Neural crest cell (in vitro differentiated cells): ENCODE measurements at regions not wholly inside any gene's neighbourhood (a gene's known extent, or its start where the extent isn't known, plus 50 kb on each side); places are given as distances from the start of the nearest gene placed in this dataset.
"Not testable (repeated sequence)": the region's sequence is repeated elsewhere in the genome, so short reads cannot be mapped to it uniquely, and the experiment has no call there.

Experiments used
- DNase-seq: peaks from one replicate; pipeline ENCODE4 v3.0.0; 2021; ENCODE audit warnings: low read depth, mixed read lengths, low spot score
- H3K27ac Mint-ChIP-seq: one replicate; pipeline ENCODE4 v1.8.0; 2021; ENCODE audit warnings: mild to moderate bottlenecking, mixed read lengths; ENCODE audit not compliant: unreplicated experiment
- H3K27me3 Mint-ChIP-seq: 2 replicates; pipeline ENCODE4 v1.8.0; 2021; ENCODE audit warnings: low read depth, mild to moderate bottlenecking, mixed read lengths
- H3K36me3 Mint-ChIP-seq: 2 replicates; pipeline ENCODE4 v1.8.0; 2021; ENCODE audit warnings: low read depth, mild to moderate bottlenecking, mixed read lengths
- H3K4me1 Mint-ChIP-seq: 2 replicates; pipeline ENCODE4 v1.8.0; 2021; ENCODE audit warnings: mixed read lengths
- H3K4me3 Mint-ChIP-seq: one replicate; pipeline ENCODE4 v1.8.0; 2021; ENCODE audit warnings: mild to moderate bottlenecking, mixed read lengths
- H3K9me3 Mint-ChIP-seq: 2 replicates; pipeline ENCODE4 v1.8.0; 2021; ENCODE audit warnings: mixed read lengths
- TF ChIP-seq, protein P1 (sequence below): fragments of 200-600 bp; sonication (generic); conservative IDR thresholded peaks from 2 replicates; pipeline ENCODE4 v1.5.0; 2021; ENCODE audit warnings: antibody characterized with exemption, mild to moderate bottlenecking

DNA sequence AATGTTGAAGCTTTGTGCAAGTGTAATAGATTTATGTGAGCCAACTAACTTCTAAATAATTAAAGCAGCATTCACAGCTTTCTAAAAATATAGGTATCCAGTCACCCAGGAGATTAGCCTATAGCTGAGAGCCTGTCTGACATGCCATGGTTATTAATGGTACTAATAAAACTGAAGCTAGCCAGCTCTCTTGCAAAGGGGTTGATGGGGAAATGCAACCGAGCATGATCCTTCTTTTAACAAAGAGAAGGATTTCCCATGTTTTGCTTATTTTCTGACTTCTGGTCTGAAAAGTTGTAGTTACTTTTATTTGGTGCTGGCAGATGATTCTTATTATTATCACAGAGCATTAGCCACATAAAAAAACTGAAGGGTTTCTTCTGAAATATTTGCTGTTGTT, 488.7 kb upstream of the CYLC2 start:
- peaks cover 4% of the 10 kb centered on the region for H3K27me3 Mint-ChIP-seq
- H3K4me1 Mint-ChIP-seq, result no peaks in the 10 kb centered on the region
- H3K27ac Mint-ChIP-seq, result no peak overlapping the region
- H3K36me3 Mint-ChIP-seq, result no peaks in the 10 kb centered on the region
- TF ChIP-seq, protein P1, sequence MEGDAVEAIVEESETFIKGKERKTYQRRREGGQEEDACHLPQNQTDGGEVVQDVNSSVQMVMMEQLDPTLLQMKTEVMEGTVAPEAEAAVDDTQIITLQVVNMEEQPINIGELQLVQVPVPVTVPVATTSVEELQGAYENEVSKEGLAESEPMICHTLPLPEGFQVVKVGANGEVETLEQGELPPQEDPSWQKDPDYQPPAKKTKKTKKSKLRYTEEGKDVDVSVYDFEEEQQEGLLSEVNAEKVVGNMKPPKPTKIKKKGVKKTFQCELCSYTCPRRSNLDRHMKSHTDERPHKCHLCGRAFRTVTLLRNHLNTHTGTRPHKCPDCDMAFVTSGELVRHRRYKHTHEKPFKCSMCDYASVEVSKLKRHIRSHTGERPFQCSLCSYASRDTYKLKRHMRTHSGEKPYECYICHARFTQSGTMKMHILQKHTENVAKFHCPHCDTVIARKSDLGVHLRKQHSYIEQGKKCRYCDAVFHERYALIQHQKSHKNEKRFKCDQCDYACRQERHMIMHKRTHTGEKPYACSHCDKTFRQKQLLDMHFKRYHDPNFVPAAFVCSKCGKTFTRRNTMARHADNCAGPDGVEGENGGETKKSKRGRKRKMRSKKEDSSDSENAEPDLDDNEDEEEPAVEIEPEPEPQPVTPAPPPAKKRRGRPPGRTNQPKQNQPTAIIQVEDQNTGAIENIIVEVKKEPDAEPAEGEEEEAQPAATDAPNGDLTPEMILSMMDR, result no peak
- H3K4me3 Mint-ChIP-seq, result no peak overlapping the region
- no peaks in the 10 kb centered on the region for H3K9me3 Mint-ChIP-seq
- DNase-seq, result no peak

DNA sequence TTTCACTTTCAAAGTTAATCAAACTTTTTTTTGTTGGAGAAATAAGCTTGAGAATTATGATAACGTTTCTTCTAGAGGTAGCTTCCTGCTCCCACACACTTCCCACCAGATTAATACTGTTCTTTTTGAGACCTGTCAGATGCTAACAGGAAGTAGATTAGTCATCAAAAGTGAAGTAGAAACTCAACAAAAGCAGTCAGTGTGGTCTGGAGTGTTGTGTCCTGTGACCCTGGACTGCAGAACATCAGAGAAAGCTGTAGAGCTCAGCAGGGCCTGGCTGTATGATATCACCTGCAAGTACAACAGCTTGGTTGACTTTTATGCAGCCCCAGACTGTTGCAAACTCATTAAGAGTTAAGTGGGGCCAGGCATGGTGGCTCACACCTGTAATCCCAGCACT, 495.7 kb upstream of the CYLC2 start:
- Mint-ChIP-seq H3K36me3 (no peaks in the 10 kb centered on the region), H3K27ac (no peak overlapping the region), H3K4me1 (no peaks in the 10 kb centered on the region), H3K4me3 (no peak overlapping the region), H3K9me3 (peaks cover 4% of the 10 kb centered on the region), H3K27me3 (no peaks in the 10 kb centered on the region)
- TF ChIP-seq, protein P1, result no peak
- DNase-seq, result no peak

- Mint-ChIP-seq H3K27me3 (no peaks in the 10 kb centered on the region), H3K4me1 (no peaks in the 10 kb centered on the region), H3K4me3 (no peak overlapping the region), H3K9me3 (peaks cover 4% of the 10 kb centered on the region), H3K36me3 (no peaks in the 10 kb centered on the region), H3K27ac (no peak overlapping the region)
- TF ChIP-seq, protein P1, result no peak
- no peak for DNase-seq
Observed at GRCh38 chr9:102497709-102498108, 497.4 kb upstream of the CYLC2 start.

DNA sequence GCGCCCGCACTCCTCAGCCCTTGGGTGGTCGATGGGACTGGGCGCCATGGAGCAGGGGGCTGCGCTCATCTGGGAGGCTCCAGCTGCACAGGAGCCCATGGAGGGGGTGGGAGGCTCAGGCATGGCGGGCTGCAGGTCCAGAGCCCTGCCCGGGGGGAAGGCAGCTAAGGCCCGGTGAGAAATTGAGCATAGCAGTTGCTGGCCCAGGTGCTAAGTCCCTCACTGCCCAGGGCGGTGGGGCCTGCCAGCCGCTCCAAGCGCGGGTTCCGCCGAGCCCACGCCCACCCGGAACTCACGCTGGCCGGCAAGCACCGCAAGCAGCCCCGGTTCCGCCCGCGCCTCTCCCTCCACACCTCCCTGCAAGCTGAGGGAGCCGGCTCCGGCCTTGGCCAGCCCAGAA, 508.2 kb upstream of the CYLC2 start:
- H3K4me1 Mint-ChIP-seq, DNase-seq, H3K4me3 Mint-ChIP-seq, H3K27ac Mint-ChIP-seq, H3K36me3 Mint-ChIP-seq, H3K27me3 Mint-ChIP-seq, H3K9me3 Mint-ChIP-seq: not testable (repeated sequence)

GRCh38 chr9:102483651-102484050, 511.5 kb upstream of the CYLC2 start:
- DNase-seq, result no peak
- Mint-ChIP-seq H3K36me3 (no peaks in the 10 kb centered on the region), H3K4me1 (no peaks in the 10 kb centered on the region), H3K27ac (no peak overlapping the region), H3K4me3 (no peak overlapping the region), H3K9me3 (peaks cover 5% of the 10 kb centered on the region), H3K27me3 (no peaks in the 10 kb centered on the region)
- TF ChIP-seq, protein P1, result no peak

GRCh38 chr9:102482776-102483175, 512.4 kb upstream of the CYLC2 start:
- no peaks in the 10 kb centered on the region for H3K27me3 Mint-ChIP-seq
- H3K27ac Mint-ChIP-seq, result no peak overlapping the region
- no peaks in the 10 kb centered on the region for H3K36me3 Mint-ChIP-seq
- H3K4me3 Mint-ChIP-seq, result no peak overlapping the region
- TF ChIP-seq, protein P1, result no peak
- H3K4me1 Mint-ChIP-seq, result no peaks in the 10 kb centered on the region
- H3K9me3 Mint-ChIP-seq, result peaks cover 5% of the 10 kb centered on the region
- no peak for DNase-seq
